CD14-positive monocyte (primary cell): ENCODE measurements at regions not wholly inside any gene's neighbourhood (a gene's known extent, or its start where the extent isn't known, plus 50 kb on each side); places are given as distances from the start of the nearest gene placed in this dataset.

Source experiments
- DNase-seq, 3 donors: peaks; one replicate each; pipeline ENCODE4 v3.0.0-alpha.2; 2011 to 2022
- H2AFZ ChIP-seq: 2 replicates; pipeline ENCODE4 v1.6.0; 2012; ENCODE audit warnings: mild to moderate bottlenecking, low read depth, low read length, inconsistent platforms; ENCODE audit not compliant: insufficient read depth, poor library complexity, severe bottlenecking
- H3K27ac ChIP-seq, 2 donors: 1 replicate in 1 of 2; 2 replicates in 1 of 2; pipeline ENCODE4 v1.5.1; 2012 to 2013; ENCODE audit warnings: low read length in 2 of 2, control low read depth in 1 of 2, inconsistent platforms in 1 of 2, low read depth in 1 of 2, mild to moderate bottlenecking in 1 of 2
- H3K27me3 ChIP-seq, 2 donors: one replicate each; pipeline versions ENCODE4 v1.6.0 to v1.6.1; 2011 to 2013; ENCODE audit warnings: low read length in 2 of 2; ENCODE audit not compliant: control insufficient read depth in 2 of 2, insufficient read depth in 2 of 2
- H3K36me3 ChIP-seq, 2 donors: replicated peaks in 1 of 2; 1 replicate in 1 of 2; 2 replicates in 1 of 2; pipeline versions ENCODE4 v1.5.1 to v1.6.1; 2012 to 2013; ENCODE audit warnings: low read length in 2 of 2, control low read depth in 1 of 2, inconsistent platforms in 1 of 2, mild to moderate bottlenecking in 1 of 2; ENCODE audit not compliant: insufficient read depth in 2 of 2, control insufficient read depth in 1 of 2
- H3K4me1 ChIP-seq, 2 donors: 1 replicate in 1 of 2; 2 replicates in 1 of 2; pipeline versions ENCODE4 v1.5.1 to v1.6.1; 2012 to 2013; ENCODE audit warnings: low read length in 2 of 2, control low read depth in 1 of 2, inconsistent platforms in 1 of 2, mild to moderate bottlenecking in 1 of 2, moderate library complexity in 1 of 2; ENCODE audit not compliant: insufficient read depth in 2 of 2, control insufficient read depth in 1 of 2
- H3K4me2 ChIP-seq: replicated peaks from 2 replicates; pipeline ENCODE3; 2012; ENCODE audit warnings: low read length, moderate library complexity, mild to moderate bottlenecking; ENCODE audit not compliant: poor library complexity, severe bottlenecking; ENCODE audit errors: extremely low read depth
- H3K4me3 ChIP-seq, 3 experiments: fragments of 200-600 bp in 1 of 3; sonication (generic) in 1 of 3; replicated peaks in 1 of 3; 1 replicate in 2 of 3; 2 replicates in 1 of 3; pipeline ENCODE4 v1.5.1; 2011 to 2013; ENCODE audit warnings: low read length in 3 of 3, mild to moderate bottlenecking in 3 of 3, control low read depth in 2 of 3, low read depth in 2 of 3, inconsistent platforms in 1 of 3, moderate library complexity in 1 of 3
- H3K79me2 ChIP-seq: 2 replicates; pipeline ENCODE4 v1.6.0; 2012; ENCODE audit warnings: mild to moderate bottlenecking, control low read depth, inconsistent platforms, low read length, moderate library complexity; ENCODE audit not compliant: insufficient read depth
- H3K9ac ChIP-seq: 2 replicates; pipeline ENCODE4 v1.6.0; 2017; ENCODE audit warnings: low read length, mild to moderate bottlenecking; ENCODE audit not compliant: insufficient read depth, poor library complexity, severe bottlenecking
- H3K9me3 ChIP-seq, 2 donors: replicated peaks in 1 of 2; 1 replicate in 1 of 2; 2 replicates in 1 of 2; pipeline versions ENCODE4 v1.5.1 to v1.6.1; 2012 to 2013; ENCODE audit warnings: low read length in 2 of 2, control low read depth in 1 of 2; ENCODE audit not compliant: control insufficient read depth in 1 of 2, insufficient read depth in 1 of 2
- H4K20me1 ChIP-seq: 2 replicates; pipeline ENCODE4 v1.6.0; 2012; ENCODE audit warnings: mild to moderate bottlenecking, low read length, control low read depth, moderate library complexity; ENCODE audit not compliant: insufficient read depth
- H3K27ac Mint-ChIP-seq, 7 donors: one replicate each; pipeline ENCODE4 v1.8.0; 2020; ENCODE audit warnings: mild to moderate bottlenecking in 7 of 7, mixed read lengths in 7 of 7, moderate library complexity in 6 of 7, inconsistent platforms in 2 of 7
- H3K27me3 Mint-ChIP-seq, 3 donors: one replicate each; pipeline ENCODE4 v1.8.0; 2021 to 2022; ENCODE audit warnings: low read depth in 3 of 3, mild to moderate bottlenecking in 3 of 3, mixed read lengths in 3 of 3, moderate library complexity in 3 of 3, inconsistent platforms in 1 of 3
- H3K36me3 Mint-ChIP-seq, 2 donors: one replicate each; pipeline ENCODE4 v1.8.0; 2020; ENCODE audit warnings: mixed read lengths in 2 of 2, inconsistent platforms in 1 of 2, mild to moderate bottlenecking in 1 of 2
- H3K4me1 Mint-ChIP-seq: one replicate; pipeline ENCODE4 v1.8.0; 2020; ENCODE audit warnings: mild to moderate bottlenecking, mixed read lengths
- H3K4me3 Mint-ChIP-seq, 2 donors: one replicate each; pipeline ENCODE4 v1.8.0; 2020; ENCODE audit warnings: mild to moderate bottlenecking in 2 of 2, mixed read lengths in 2 of 2, moderate library complexity in 1 of 2
- H3K9me3 Mint-ChIP-seq, 7 donors: one replicate each; pipeline ENCODE4 v1.8.0; 2020 to 2022; ENCODE audit warnings: mixed read lengths in 7 of 7, mild to moderate bottlenecking in 6 of 7, moderate library complexity in 6 of 7, inconsistent platforms in 2 of 7
- CTCF ChIP-seq: fragments of 200-600 bp; IDR thresholded peaks from one replicate; pipeline ENCODE4 v1.8.0; 2022; ENCODE audit warnings: antibody characterized with exemption, mild to moderate bottlenecking
- WGBS: methylation state at CpG from one replicate; pipeline ENCODE4 v1.1.5; 2013; ENCODE audit warnings: missing lambda C conversion rate; ENCODE audit not compliant: insufficient coverage; 5-methylcytosine and 5-hydroxymethylcytosine counted together
- intact Hi-C, 2 donors: fragments of 100-400 bp; cut with micrococcal nuclease; formaldehyde crosslinking; loops; one replicate each; pipeline versions ENCODE4 v1.15.0 to v1.15.1; 2023

- no peak for TF ChIP-seq CTCF
- Mint-ChIP-seq H3K27ac (peak overlapping the region in 2 of 7 donors; percentile 26 to 72), H3K9me3 (peaks cover 0 to 3% (median 0%) of the 10 kb centered on the region in 7 donors), H3K36me3 (peaks cover 0 to 7% of the 10 kb centered on the region in 2 donors), H3K4me3 (no peak overlapping the region), H3K27me3 (peaks cover 0 to 2% (median 2%) of the 10 kb centered on the region in 3 donors), H3K4me1 (peaks cover 7% of the 10 kb centered on the region)
- Histone ChIP-seq H3K9ac (no peak overlapping the region), H3K4me2 (no peak overlapping the region), H3K4me3 (no peak overlapping the region), H2AFZ (no peak overlapping the region), H3K9me3 (peaks cover 0 to 3% of the 10 kb centered on the region in 2 donors), H3K79me2 (no peaks in the 10 kb centered on the region), H3K27me3 (no peaks in the 10 kb centered on the region), H3K36me3 (no peaks in the 10 kb centered on the region), H3K27ac (no peak overlapping the region), H3K4me1 (peaks cover 0 to 5% of the 10 kb centered on the region in 2 donors), H4K20me1 (no peaks in the 10 kb centered on the region)
- peak in 1 of 3 donors; percentile 38 for DNase-seq
- 80% methylated on average over 1 of the region's 3 CpGs for WGBS
- intact Hi-C loops, result no loop called here
Measured at GRCh38 chr10:21022821-21023220, 125.7 kb upstream of the NEBL start.

GRCh38 chr10:21021843-21022594, 124.9 kb upstream of the NEBL start:
- H3K4me1 Mint-ChIP-seq, result peaks cover 7% of the 10 kb centered on the region
- Histone ChIP-seq H2AFZ (no peak overlapping the region), H3K36me3 (no peaks in the 10 kb centered on the region), H3K4me1 (peaks cover 0 to 5% of the 10 kb centered on the region in 2 donors), H3K27me3 (no peaks in the 10 kb centered on the region), H3K27ac (no peak overlapping the region), H3K4me2 (no peak overlapping the region), H4K20me1 (no peaks in the 10 kb centered on the region), H3K4me3 (no peak overlapping the region), H3K9ac (no peak overlapping the region), H3K9me3 (peaks cover 0 to 3% of the 10 kb centered on the region in 2 donors), H3K79me2 (no peaks in the 10 kb centered on the region)
- H3K27me3 Mint-ChIP-seq, result peaks cover 0 to 2% (median 2%) of the 10 kb centered on the region in 3 donors
- H3K27ac Mint-ChIP-seq, result peak overlapping the region in 1 of 7 donors; percentile 5
- intact Hi-C loops, result no loop called here
- peaks cover 0 to 6% (median 0%) of the 10 kb centered on the region in 7 donors for H3K9me3 Mint-ChIP-seq
- DNase-seq, result no peak
- WGBS, result 78% methylated on average over 8 of the region's 15 CpGs
- H3K4me3 Mint-ChIP-seq, result no peak overlapping the region
- TF ChIP-seq CTCF, result no peak
- peaks cover 0 to 7% of the 10 kb centered on the region in 2 donors for H3K36me3 Mint-ChIP-seq
